ENCODE measurements at regions not wholly inside any gene's neighbourhood (a gene's known extent, or its start where the extent isn't known, plus 50 kb on each side); places are given as distances from the start of the nearest gene placed in this dataset.

- TF ChIP-seq POLR2A (IDR thresholded peaks at IDR 0.05) (no peak), CTCF (IDR thresholded peaks at IDR 0.05) (no peak)
Measured at GRCh38 chr5:124596595-124597421, 149.6 kb downstream of the ZNF608 start.
